ENCODE measurements at regions not wholly inside any gene's neighbourhood (a gene's known extent, or its start where the extent isn't known, plus 50 kb on each side); places are given as distances from the start of the nearest gene placed in this dataset.

GRCh38 chr20:21653628-21654027 lies 51.8 kb upstream of the PAX1 start:
- DNase-seq = no peak

GRCh38 chr20:21643417-21643816 lies 62.0 kb upstream of the PAX1 start:
- no peak for DNase-seq

- DNase-seq = no peak
Observed at GRCh38 chr20:21640556-21640955, 64.9 kb upstream of the PAX1 start.

- no peak for DNase-seq
Observed at GRCh38 chr20:21633829-21634228, 71.6 kb upstream of the PAX1 start.

GRCh38 chr20:21632735-21633053 lies 72.8 kb upstream of the PAX1 start:
- no peak for DNase-seq

- no peak for DNase-seq
Observed at GRCh38 chr20:21632031-21632734, 73.3 kb upstream of the PAX1 start.

- DNase-seq = no peak
Observed at GRCh38 chr20:21628800-21629199, 76.7 kb upstream of the PAX1 start.

- DNase-seq = no peak
Observed at GRCh38 chr20:21623781-21624094, 81.7 kb upstream of the PAX1 start.

GRCh38 chr20:21623074-21623780 lies 82.2 kb upstream of the PAX1 start:
- DNase-seq = no peak

- no peak for DNase-seq
Observed at GRCh38 chr20:21622097-21622857, 83.2 kb upstream of the PAX1 start.

- DNase-seq = no peak
Observed at GRCh38 chr20:21618759-21619416, 86.6 kb upstream of the PAX1 start.

GRCh38 chr20:21615617-21616080 lies 89.8 kb upstream of the PAX1 start:
- no peak for DNase-seq

- DNase-seq = no peak
Observed at GRCh38 chr20:21614980-21615379, 90.5 kb upstream of the PAX1 start.

GRCh38 chr20:21613512-21613911 lies 92.0 kb upstream of the PAX1 start:
- peak; percentile 17 for DNase-seq

- DNase-seq = no peak
Observed at GRCh38 chr20:21609981-21610380, 95.5 kb upstream of the PAX1 start.

GRCh38 chr20:21609221-21609620 lies 95.4 kb upstream of the NKX2-2 start:
- no peak for DNase-seq

GRCh38 chr20:21608777-21609176 lies 94.9 kb upstream of the NKX2-2 start:
- DNase-seq = no peak

- DNase-seq = no peak
Observed at GRCh38 chr20:21607971-21608725, 94.3 kb upstream of the NKX2-2 start.

- no peak for DNase-seq
Observed at GRCh38 chr20:21601799-21602198, 87.9 kb upstream of the NKX2-2 start.

GRCh38 chr20:21586682-21587081 lies 72.8 kb upstream of the NKX2-2 start:
- DNase-seq = no peak

- no peak for DNase-seq
Observed at GRCh38 chr20:21583486-21584168, 69.8 kb upstream of the NKX2-2 start.

- no peak for DNase-seq
Observed at GRCh38 chr20:21577551-21577950, 63.7 kb upstream of the NKX2-2 start.
